ENCODE measurements at regions not wholly inside any gene's neighbourhood (a gene's known extent, or its start where the extent isn't known, plus 50 kb on each side); places are given as distances from the start of the nearest gene placed in this dataset.

- ChIA-PET CTCF (no interaction called here), POLR2A (ENCODE audit: unreplicated experiment) (no interaction called here)
- peak; percentile 56 for DNase-seq
- TF ChIP-seq EZH2phosphoT487 (IDR thresholded peaks at IDR 0.05; ENCODE audit: borderline replicate concordance, low read length): no peak
- Histone ChIP-seq H3K27me3 (ENCODE audit: low read length) (no peaks in the 10 kb centered on the region), H3K27ac (ENCODE audit: low read length) (no peak overlapping the region), H2AFZ (ENCODE audit: low read length) (no peak overlapping the region), H3K36me3 (ENCODE audit: low read depth, low read length) (no peaks in the 10 kb centered on the region), H3K9me2 (replicated peaks; ENCODE audit: low read length) (no peaks in the 10 kb centered on the region), H3K9me3 (ENCODE audit: low read length) (no peaks in the 10 kb centered on the region), H3K4me2 (ENCODE audit: low read length) (no peak overlapping the region), H3F3A (ENCODE audit: low read length, unreplicated experiment) (no peaks in the 10 kb centered on the region), H3K4me1 (ENCODE audit: insufficient read depth, low read length) (no peaks in the 10 kb centered on the region), H4K20me1 (ENCODE audit: low read length) (no peaks in the 10 kb centered on the region), H3K79me2 (ENCODE audit: low read length) (no peaks in the 10 kb centered on the region), H3K4me3 (ENCODE audit: low read length) (no peak overlapping the region), H3K9ac (ENCODE audit: low read length) (no peak overlapping the region)
- BruUV-seq (replicated peaks): no TSS peak
- ATAC-seq: peak; percentile 96
- intact Hi-C loops (cut with micrococcal nuclease): no loop called here
Observed at GRCh38 chr3:150177673-150178381, 207.1 kb upstream of the PFN2 start.

GRCh38 chr3:150174179-150174578, 203.5 kb upstream of the PFN2 start:
- intact Hi-C loops (cut with micrococcal nuclease): no loop called here
- Histone ChIP-seq H3K4me3 (ENCODE audit: low read length) (no peak overlapping the region), H3K9me2 (replicated peaks; ENCODE audit: low read length) (no peaks in the 10 kb centered on the region), H3K36me3 (ENCODE audit: low read depth, low read length) (no peaks in the 10 kb centered on the region), H4K20me1 (ENCODE audit: low read length) (no peaks in the 10 kb centered on the region), H3K27me3 (ENCODE audit: low read length) (no peaks in the 10 kb centered on the region), H3K27ac (ENCODE audit: low read length) (no peak overlapping the region), H3K9me3 (ENCODE audit: low read length) (no peaks in the 10 kb centered on the region), H3K4me2 (ENCODE audit: low read length) (no peak overlapping the region), H3K4me1 (ENCODE audit: insufficient read depth, low read length) (no peaks in the 10 kb centered on the region), H3F3A (ENCODE audit: low read length, unreplicated experiment) (no peaks in the 10 kb centered on the region), H3K79me2 (ENCODE audit: low read length) (no peaks in the 10 kb centered on the region), H3K9ac (ENCODE audit: low read length) (no peak overlapping the region), H2AFZ (ENCODE audit: low read length) (no peak overlapping the region)
- TF ChIP-seq CTCF (conservative IDR thresholded peaks at IDR 0.05; ENCODE audit: low read depth, low read length): no peak
- TF ChIP-seq EZH2 (IDR thresholded peaks at IDR 0.05; ENCODE audit: low read length, unreplicated experiment): no peak
- no peak for TF ChIP-seq EZH2phosphoT487 (IDR thresholded peaks at IDR 0.05; ENCODE audit: borderline replicate concordance, low read length)
- POLR2A ChIA-PET (ENCODE audit: unreplicated experiment): no interaction called here
- CTCF ChIA-PET: no interaction called here
- ATAC-seq (no peak), DNase-seq (no peak)
- no TSS peak for BruUV-seq (replicated peaks)

GRCh38 chr3:150172356-150172755, 201.7 kb upstream of the PFN2 start:
- CTCF ChIA-PET: no interaction called here
- Histone ChIP-seq H3K9ac (ENCODE audit: low read length) (no peak overlapping the region), H3F3A (ENCODE audit: low read length, unreplicated experiment) (no peaks in the 10 kb centered on the region), H3K27ac (ENCODE audit: low read length) (no peak overlapping the region), H3K27me3 (ENCODE audit: low read length) (no peaks in the 10 kb centered on the region), H3K79me2 (ENCODE audit: low read length) (no peaks in the 10 kb centered on the region), H4K20me1 (ENCODE audit: low read length) (no peaks in the 10 kb centered on the region), H3K36me3 (ENCODE audit: low read depth, low read length) (no peaks in the 10 kb centered on the region), H3K4me3 (ENCODE audit: low read length) (no peak overlapping the region), H3K4me2 (ENCODE audit: low read length) (no peak overlapping the region), H3K9me2 (replicated peaks; ENCODE audit: low read length) (no peaks in the 10 kb centered on the region), H3K9me3 (ENCODE audit: low read length) (no peaks in the 10 kb centered on the region), H2AFZ (ENCODE audit: low read length) (no peak overlapping the region), H3K4me1 (ENCODE audit: insufficient read depth, low read length) (no peaks in the 10 kb centered on the region)
- TF ChIP-seq EZH2phosphoT487 (IDR thresholded peaks at IDR 0.05; ENCODE audit: borderline replicate concordance, low read length) (no peak), EZH2 (IDR thresholded peaks at IDR 0.05; ENCODE audit: low read length, unreplicated experiment) (no peak), CTCF (conservative IDR thresholded peaks at IDR 0.05; ENCODE audit: low read depth, low read length) (no peak)
- no TSS peak for BruUV-seq (replicated peaks)
- intact Hi-C loops (cut with micrococcal nuclease): no loop called here
- no peak for ATAC-seq
- POLR2A ChIA-PET (ENCODE audit: unreplicated experiment): no interaction called here
- no peak for DNase-seq
